Endothelial cell of umbilical vein (primary cell): ENCODE measurements at regions not wholly inside any gene's neighbourhood (a gene's known extent, or its start where the extent isn't known, plus 50 kb on each side); places are given as distances from the start of the nearest gene placed in this dataset.

Experiments
- BruUV-seq: library from RNA; stranded (reverse); fragments of 400-500 nt; replicated peaks from 2 replicates; lab custom pipeline; 2021; lab: Mats Ljungman, UMichigan
- CTCF ChIA-PET: fragments of 300-600, 350-600 bp; sonication (Branson Sonifier 250); formaldehyde crosslinking; loops from one replicate; lab custom pipeline; 2021; ENCODE audit warnings: antibody characterized with exemption, inconsistent platforms; lab: Charles Lee
- POLR2A ChIA-PET: fragments of 300-600, 350-600 bp; sonication (Branson Sonifier 250); formaldehyde crosslinking; loops from one replicate; lab custom pipeline; 2021; ENCODE audit warnings: antibody characterized with exemption, inconsistent platforms; lab: Charles Lee
- DNase-seq: peaks from one replicate; pipeline ENCODE4 v3.0.0-alpha.2; 2011; ENCODE audit warnings: low read depth, low spot score
- FAIRE-seq: peaks from 2 replicates; lab custom pipeline; 2011; peaks lifted over from hg19 to GRCh38; lab: Jason Lieb, UNC
- H2AFZ ChIP-seq: 2 replicates; pipeline ENCODE4 v1.6.0; 2012; ENCODE audit warnings: low read depth, low read length, control low read depth, inconsistent platforms
- H3K27ac ChIP-seq: 2 replicates; pipeline ENCODE4 v1.5.1; 2011; ENCODE audit warnings: low read depth, mild to moderate bottlenecking, control low read depth, low read length, moderate library complexity; ENCODE audit not compliant: insufficient read depth
- H3K27me3 ChIP-seq, 2 experiments: 2 replicates each; pipeline versions ENCODE4 v1.6.0 to v1.6.1; 2011; ENCODE audit warnings: low read length in 2 of 2, mixed read lengths in 1 of 2; ENCODE audit not compliant: control insufficient read depth in 2 of 2, insufficient read depth in 2 of 2
- H3K36me3 ChIP-seq, 2 experiments: 2 replicates in 1 of 2; 3 replicates in 1 of 2; pipeline ENCODE4 v1.5.1; 2011; ENCODE audit warnings: low read length in 2 of 2, mild to moderate bottlenecking in 1 of 2, moderate library complexity in 1 of 2; ENCODE audit not compliant: control insufficient read depth in 2 of 2, insufficient read depth in 2 of 2; ENCODE audit errors: extremely low read depth in 1 of 2
- H3K4me1 ChIP-seq: 3 replicates; pipeline ENCODE4 v1.5.1; 2011; ENCODE audit warnings: mild to moderate bottlenecking, low read length; ENCODE audit not compliant: control insufficient read depth, insufficient read depth; ENCODE audit errors: extremely low read depth
- H3K4me2 ChIP-seq: 2 replicates; pipeline ENCODE4 v1.6.1; 2011; ENCODE audit warnings: low read length, control low read depth, mixed read lengths; ENCODE audit not compliant: insufficient read depth
- H3K4me3 ChIP-seq, 3 experiments: fragments of 200-600 bp in 1 of 3; sonication (generic), shearing (Covaris generic) in 1 of 3; replicated peaks in 1 of 3; 2 replicates each; pipeline ENCODE4 v1.5.1; 2011 to 2016; ENCODE audit warnings: control low read depth in 3 of 3, low read length in 3 of 3, mild to moderate bottlenecking in 2 of 3, inconsistent platforms in 1 of 3, low read depth in 1 of 3, moderate library complexity in 1 of 3; ENCODE audit not compliant: insufficient read depth in 1 of 3
- H3K79me2 ChIP-seq: 2 replicates; pipeline ENCODE4 v1.6.0; 2012; ENCODE audit warnings: low read length, inconsistent platforms; ENCODE audit not compliant: control insufficient read depth, insufficient read depth
- H3K9ac ChIP-seq: replicated peaks from 2 replicates; pipeline ENCODE3; 2011; ENCODE audit warnings: low read length, control low read depth; ENCODE audit not compliant: insufficient read depth; ENCODE audit errors: extremely low read depth
- H3K9me1 ChIP-seq: replicated peaks from 3 replicates; pipeline ENCODE4 v1.6.0; 2011; ENCODE audit warnings: mild to moderate bottlenecking, low read length; ENCODE audit not compliant: control insufficient read depth, insufficient read depth; ENCODE audit errors: extremely low read depth
- H3K9me3 ChIP-seq: replicated peaks from 2 replicates; pipeline ENCODE4 v1.5.1; 2012; ENCODE audit warnings: low read length, inconsistent platforms; ENCODE audit not compliant: control insufficient read depth, insufficient read depth
- H4K20me1 ChIP-seq: replicated peaks from 2 replicates; pipeline ENCODE3; 2011; ENCODE audit warnings: mild to moderate bottlenecking, low read length; ENCODE audit not compliant: control insufficient read depth, insufficient read depth; ENCODE audit errors: extremely low read depth
- CTCF ChIP-seq, 2 donors: IDR thresholded peaks; 1 replicate in 1 of 2; 2 replicates in 1 of 2; pipeline ENCODE4 v1.5.1; 2011; ENCODE audit warnings: low read length in 2 of 2, mild to moderate bottlenecking in 2 of 2, moderate library complexity in 2 of 2, control low read depth in 1 of 2, inconsistent platforms in 1 of 2, low read depth in 1 of 2; ENCODE audit not compliant: insufficient read depth in 1 of 2; ENCODE audit errors: extremely low read depth in 1 of 2
- EZH2 ChIP-seq: IDR thresholded peaks from 2 replicates; pipeline ENCODE4 v1.6.1; 2012; ENCODE audit warnings: borderline replicate concordance, low read depth, mild to moderate bottlenecking, moderate library complexity, low read length, inconsistent platforms; ENCODE audit not compliant: severe bottlenecking
- FOS ChIP-seq: IDR thresholded peaks from 2 replicates; pipeline ENCODE4 v1.6.1; 2011; ENCODE audit warnings: mild to moderate bottlenecking, low read length, moderate library complexity, borderline replicate concordance; ENCODE audit not compliant: insufficient read depth
- GATA2 ChIP-seq: IDR thresholded peaks from 2 replicates; pipeline ENCODE4 v1.7.0; 2011; ENCODE audit warnings: low read depth, mild to moderate bottlenecking, moderate library complexity, mixed read lengths, low read length; ENCODE audit not compliant: insufficient read length, insufficient read depth
- JUN ChIP-seq: IDR thresholded peaks from 2 replicates; pipeline ENCODE4 v1.6.1; 2011; ENCODE audit warnings: borderline replicate concordance, low read depth; ENCODE audit not compliant: insufficient read length, insufficient read depth
- MAX ChIP-seq: IDR thresholded peaks from 2 replicates; pipeline ENCODE4 v1.6.1; 2011; ENCODE audit not compliant: insufficient read depth, insufficient read length
- MYC ChIP-seq: IDR thresholded peaks from one replicate; pipeline ENCODE4 v1.6.1; 2011; ENCODE audit warnings: mild to moderate bottlenecking, low read depth, low read length
- POLR2A ChIP-seq: IDR thresholded peaks from 2 replicates; pipeline ENCODE4 v1.6.1; 2012; ENCODE audit warnings: low read depth, mild to moderate bottlenecking, control low read depth, low read length
- POLR2AphosphoS5 ChIP-seq: IDR thresholded peaks from 2 replicates; pipeline ENCODE4 v1.6.1; 2012; ENCODE audit warnings: low read depth, mild to moderate bottlenecking, control low read depth, low read length, moderate library complexity; ENCODE audit not compliant: insufficient read depth
- dilution Hi-C: fragments of 300-500 bp; cut with MboI; formaldehyde crosslinking; loops from one replicate; pipeline ENCODE4 v1.15.0; 2019; ENCODE audit warnings: low sequenced_read_pairs; ENCODE audit not compliant: extremely low pct_ligation_motif_present
- intact Hi-C: fragments of 100-400 bp; cut with micrococcal nuclease; formaldehyde crosslinking; loops from one replicate; pipeline ENCODE4 v1.10.0; 2022

DNA sequence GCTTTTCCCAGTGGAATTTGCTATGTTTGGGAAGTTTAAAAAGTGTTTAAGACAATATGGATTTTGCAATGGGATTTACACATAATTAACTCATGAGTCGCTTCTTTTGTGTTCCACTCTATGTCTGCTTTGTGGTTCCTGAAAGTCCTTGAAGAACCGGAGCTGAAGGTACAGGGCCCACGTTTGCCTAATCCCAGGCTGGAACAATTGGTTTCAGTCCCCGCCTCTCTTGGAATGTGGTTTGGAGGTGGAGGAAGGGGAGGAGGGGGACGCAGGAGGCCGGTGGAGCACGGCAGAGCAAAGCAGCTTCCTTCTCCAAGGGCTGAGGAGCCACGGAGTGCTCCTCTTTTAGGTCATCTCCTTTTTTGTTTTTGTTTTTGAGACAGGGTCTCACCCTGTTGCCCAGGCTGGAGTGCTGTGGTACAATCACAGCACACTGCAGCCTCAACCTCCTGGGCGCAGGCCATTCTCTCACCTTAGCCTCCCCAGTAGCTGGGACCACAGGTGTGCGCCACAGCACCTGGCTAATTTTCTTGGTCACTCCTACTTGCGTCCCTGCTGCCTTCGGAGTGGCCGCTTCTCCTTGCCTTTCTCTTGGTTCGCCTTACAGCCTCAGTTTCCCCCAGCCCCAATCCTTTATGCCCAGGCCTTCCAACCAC lies 129.5 kb upstream of the ERRFI1 start:
- intact Hi-C loops, result no loop called here

DNA sequence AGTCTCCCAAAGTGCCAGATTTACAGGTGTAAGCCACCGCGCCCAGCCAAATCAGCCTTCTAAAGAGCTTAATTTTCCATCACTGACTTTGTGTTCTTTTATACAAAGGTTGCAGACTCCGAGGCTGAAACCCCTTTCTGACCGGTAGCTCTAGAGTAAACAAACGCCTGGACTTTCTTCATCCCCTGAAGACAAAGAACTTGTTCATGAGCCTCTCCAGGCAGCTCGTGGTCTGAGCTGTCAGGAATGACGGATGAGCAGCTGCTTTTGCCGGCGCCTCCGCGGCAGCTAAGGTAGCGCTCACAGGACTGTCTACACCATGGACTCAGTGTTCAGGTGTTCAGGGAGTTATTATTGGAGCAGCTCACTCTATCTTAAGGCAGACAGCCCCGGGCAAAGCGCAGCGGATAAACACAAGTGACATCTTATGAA lies 128.5 kb upstream of the ERRFI1 start:
- peak overlapping the region; percentile 46 for H2AFZ ChIP-seq
- H3K4me2 ChIP-seq, result no peak overlapping the region
- FAIRE-seq (no peak), DNase-seq (no peak)
- no TSS peak for BruUV-seq
- peaks cover 5% of the 10 kb centered on the region for H3K4me1 ChIP-seq
- H3K4me3 ChIP-seq, result no peak overlapping the region
- intact Hi-C loops, result no loop called here
- CTCF ChIA-PET, result interaction anchor here (1.0 to 1.8 kb wide), 5 partner anchors 9 to 17 kb away, joined by 3 to 7 read pairs (median 4); no protein-coding TSS in a partner anchor
- no peak for TF ChIP-seq POLR2A
- no peak for TF ChIP-seq GATA2
- no peak for TF ChIP-seq FOS
- TF ChIP-seq CTCF (IDR thresholded peaks at IDR 0.05; ENCODE audit: extremely low read depth in 1 of 2, insufficient read depth in 1 of 2, low read depth in 1 of 2, low read length in 2 of 2), result no peak
- TF ChIP-seq MAX, result no peak
- TF ChIP-seq EZH2, result no peak
- no peak for TF ChIP-seq POLR2AphosphoS5
- TF ChIP-seq MYC, result no peak
- TF ChIP-seq JUN, result no peak
- no peaks in the 10 kb centered on the region for H4K20me1 ChIP-seq
- POLR2A ChIA-PET, result interaction anchor here (0.9 kb wide), 1 partner anchor 12 kb away, joined by 9 read pairs; no protein-coding TSS in a partner anchor
- dilution Hi-C loops, result no loop called here
- no peak overlapping the region for H3K9ac ChIP-seq
- H3K27ac ChIP-seq, result no peak overlapping the region
- H3K27me3 ChIP-seq, result no peaks in the 10 kb centered on the region
- no peaks in the 10 kb centered on the region for H3K9me3 ChIP-seq
- H3K79me2 ChIP-seq, result no peaks in the 10 kb centered on the region
- H3K36me3 ChIP-seq, result no peaks in the 10 kb centered on the region
- no peaks in the 10 kb centered on the region for H3K9me1 ChIP-seq

More for the DNA sequence above, 129.5 kb upstream of the ERRFI1 start:
- Histone ChIP-seq H3K9ac (no peak overlapping the region), H4K20me1 (no peaks in the 10 kb centered on the region), H3K27me3 (no peaks in the 10 kb centered on the region), H3K4me2 (no peak overlapping the region), H3K79me2 (no peaks in the 10 kb centered on the region), H3K9me1 (no peaks in the 10 kb centered on the region), H2AFZ (peak overlapping the region; percentile 83), H3K36me3 (no peaks in the 10 kb centered on the region), H3K9me3 (no peaks in the 10 kb centered on the region), H3K27ac (no peak overlapping the region), H3K4me1 (peaks cover 5% of the 10 kb centered on the region), H3K4me3 (no peak overlapping the region)
- TF ChIP-seq GATA2 (no peak), POLR2AphosphoS5 (no peak), JUN (no peak), MYC (no peak), FOS (no peak), EZH2 (no peak), MAX (no peak)
- ChIA-PET POLR2A (no interaction called here), CTCF (interaction anchor here (0.9 to 1.8 kb wide), 6 partner anchors 10 to 159 kb away, joined by 3 to 7 read pairs (median 3); no protein-coding TSS in a partner anchor)
- no peak for DNase-seq
- no TSS peak for BruUV-seq
- dilution Hi-C loops, result no loop called here
- peak; percentile 8 for FAIRE-seq
